Germinal center (tissue), 1 donor: ENCODE measurements at regions not wholly inside any gene's neighbourhood (a gene's known extent, or its start where the extent isn't known, plus 50 kb on each side); places are given as distances from the start of the nearest gene placed in this dataset.
A peak's percentile ranks its signal among the peaks of the same experiment; 100 is the strongest.

Experiments used
- DNase-seq: peaks from one replicate; pipeline ENCODE4 v3.0.0; 2012; ENCODE audit warnings: mixed read lengths, low spot score

DNA sequence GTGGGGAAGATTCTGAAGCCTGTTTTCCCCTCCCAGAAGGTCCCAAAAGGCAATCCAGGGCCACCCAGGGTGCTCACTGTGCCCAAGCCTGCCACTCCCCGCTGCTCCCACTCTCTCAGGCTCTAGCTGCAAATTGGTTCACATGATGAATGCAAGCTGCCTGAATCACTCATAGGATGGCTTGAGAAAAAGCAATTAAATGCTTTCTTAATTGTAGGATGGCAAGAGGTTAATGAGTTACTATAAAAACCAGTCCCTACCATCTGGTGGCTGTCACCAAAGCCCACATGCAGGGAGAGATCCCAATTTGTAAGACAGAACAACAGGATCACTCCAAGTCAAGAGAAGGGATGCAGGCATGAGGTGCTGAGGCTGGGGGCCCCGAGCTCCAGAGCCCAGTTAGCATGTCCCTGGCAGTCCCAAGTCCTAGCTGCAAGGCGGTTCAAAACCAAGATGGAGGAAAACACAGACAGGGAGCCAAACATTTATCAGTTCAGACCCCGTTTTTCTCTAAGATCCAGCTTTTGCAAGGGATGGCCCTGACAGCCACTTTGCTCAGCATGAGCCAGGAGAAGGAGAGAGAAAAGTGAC is 207.1 kb downstream of the UACA start:
- DNase-seq: no peak

DNA sequence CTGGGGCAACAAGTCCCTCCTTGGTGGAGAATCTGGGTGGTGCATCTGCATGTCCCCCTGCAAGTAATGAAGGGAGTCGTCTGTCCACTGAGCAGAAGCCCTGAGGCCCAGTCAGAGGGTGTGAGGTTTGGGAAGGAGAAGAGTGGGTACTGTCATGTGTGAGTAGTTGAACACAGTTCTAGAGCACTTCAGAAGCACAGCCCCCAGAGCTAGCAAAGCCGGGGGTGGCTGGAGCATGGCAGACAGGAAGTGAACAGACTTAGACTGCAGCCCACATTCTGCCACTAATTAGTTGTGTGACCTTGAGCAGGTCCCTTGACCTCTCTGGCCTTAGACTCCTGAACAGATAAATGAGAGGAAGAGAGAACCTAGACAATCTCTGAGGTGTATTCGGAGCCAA is 207.6 kb downstream of the UACA start:
- no peak for DNase-seq

GRCh38 chr15:70547846-70548487 is 215.4 kb downstream of the UACA start:
- no peak for DNase-seq

DNA sequence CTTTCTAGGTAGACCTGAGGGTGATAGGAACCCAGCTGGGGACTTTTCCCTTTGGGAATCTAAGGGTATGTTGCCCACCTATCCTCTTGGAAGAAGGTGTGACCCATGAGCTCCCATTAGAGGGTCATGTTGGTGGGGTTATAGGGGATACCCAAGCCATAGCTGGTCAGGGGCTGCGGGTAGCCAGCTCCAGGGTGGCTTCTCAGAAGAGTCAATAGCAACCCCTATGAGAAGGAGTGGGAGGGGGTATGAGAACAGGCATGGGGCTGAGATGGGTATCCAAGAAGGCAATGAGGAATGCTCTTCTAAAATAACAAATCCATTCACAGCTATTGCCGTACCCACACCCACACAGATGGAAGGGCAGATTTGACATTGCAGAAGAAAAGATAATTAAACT is 217.8 kb downstream of the UACA start:
- DNase-seq: no peak

GRCh38 chr15:70541511-70541910 is 221.8 kb downstream of the UACA start:
- DNase-seq: no peak

GRCh38 chr15:70539912-70540530 is 223.3 kb downstream of the UACA start:
- DNase-seq: no peak

GRCh38 chr15:70539409-70539808 is 223.9 kb downstream of the UACA start:
- no peak for DNase-seq

GRCh38 chr15:70538278-70538677 is 225.1 kb downstream of the UACA start:
- DNase-seq: no peak

GRCh38 chr15:70535955-70536338 is 227.4 kb downstream of the UACA start:
- DNase-seq: no peak

DNA sequence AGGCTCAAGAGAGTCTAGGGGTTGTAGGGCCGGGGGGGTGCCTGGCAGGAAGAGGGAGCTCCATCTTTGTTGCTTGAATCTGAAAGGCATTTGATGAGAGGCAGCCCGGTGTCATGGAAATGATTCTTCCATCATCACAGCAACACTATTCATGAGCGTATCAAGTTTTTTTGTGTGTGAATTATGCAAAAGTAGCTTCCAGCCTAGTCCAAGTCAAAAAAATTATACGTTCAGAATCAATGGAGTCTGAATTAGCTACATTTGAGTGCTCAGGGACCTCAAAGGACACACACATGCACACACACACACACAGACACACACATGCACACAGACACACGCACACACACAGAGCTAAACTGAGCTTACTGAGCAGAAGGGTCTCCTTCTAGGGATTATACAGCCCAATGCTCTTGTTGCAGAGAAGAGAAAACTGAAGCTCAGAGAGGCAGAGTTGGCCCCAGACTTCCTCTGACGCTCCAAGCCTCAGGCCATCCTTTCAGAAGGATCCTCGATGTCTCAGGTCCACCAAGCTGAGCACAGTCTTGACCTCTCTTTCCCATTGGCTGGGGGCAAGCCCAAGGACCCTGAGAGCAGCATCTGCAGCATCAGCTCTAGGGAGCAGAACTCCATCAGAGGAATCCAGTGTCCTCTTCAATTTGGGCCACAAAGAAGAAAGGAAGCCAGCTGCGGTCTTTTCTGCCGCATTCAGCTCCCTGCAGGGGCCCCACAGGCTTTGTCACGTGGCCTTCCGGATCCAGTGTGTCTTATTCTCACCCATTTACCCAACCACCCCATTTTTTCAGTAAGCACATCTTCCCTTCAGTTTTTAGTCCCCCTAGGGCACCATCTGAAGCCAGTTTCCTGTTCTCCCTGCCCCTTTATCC is 228.0 kb downstream of the UACA start:
- peak; percentile 25 for DNase-seq

GRCh38 chr15:70533931-70534742 is 229.2 kb downstream of the UACA start:
- DNase-seq: no peak

DNA sequence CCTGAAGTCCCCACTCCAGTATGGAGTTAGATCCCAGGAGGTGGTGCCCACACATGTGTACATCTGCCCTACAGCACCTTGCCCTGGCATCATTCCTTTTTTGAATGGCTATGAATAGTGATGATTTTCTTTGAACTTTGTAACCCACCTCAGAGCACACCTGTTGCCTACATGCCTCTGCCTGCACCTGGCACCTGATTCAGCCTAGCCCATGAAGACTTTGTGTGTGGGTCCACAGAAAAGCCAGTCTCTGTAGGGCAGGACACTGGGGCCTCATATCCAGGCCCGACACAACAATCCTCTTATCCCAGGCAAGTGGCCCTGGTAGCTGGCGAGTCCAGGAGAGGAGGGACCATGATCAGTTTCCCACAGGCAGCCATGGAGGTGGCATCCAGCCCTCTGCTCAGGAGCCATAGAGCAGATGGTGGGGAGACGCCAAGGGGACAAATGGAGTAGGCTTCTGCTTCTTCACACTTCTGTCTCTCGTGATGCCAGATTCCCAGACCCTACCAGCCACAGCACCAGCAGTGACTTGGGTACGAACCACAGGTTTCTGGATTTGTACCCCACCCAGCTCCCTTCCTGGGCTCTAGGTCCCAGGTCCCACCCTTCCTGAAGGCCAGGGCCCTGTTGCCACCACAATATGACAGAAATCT is 230.7 kb downstream of the UACA start:
- DNase-seq: no peak

DNA sequence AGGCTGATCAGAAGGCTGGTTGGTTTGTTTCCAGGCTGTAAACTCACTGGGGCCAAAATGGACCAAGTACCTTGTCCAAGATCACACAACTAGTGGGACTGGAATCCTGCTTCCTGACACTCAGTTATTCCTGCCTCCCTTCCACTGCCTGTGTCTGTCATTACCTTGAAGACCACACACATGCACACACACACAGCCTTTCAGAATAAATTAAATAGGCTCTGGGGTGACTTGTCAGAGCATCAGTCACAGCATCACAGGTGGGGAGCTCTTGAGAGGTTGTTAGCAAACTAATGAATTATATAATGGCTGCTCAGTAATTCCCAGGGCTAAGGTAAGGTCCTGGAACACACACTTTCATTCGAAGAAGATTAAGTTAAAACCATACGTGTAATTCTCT is 231.8 kb downstream of the UACA start:
- no peak for DNase-seq

GRCh38 chr15:70530906-70531305 is 232.5 kb downstream of the UACA start:
- DNase-seq: no peak

DNA sequence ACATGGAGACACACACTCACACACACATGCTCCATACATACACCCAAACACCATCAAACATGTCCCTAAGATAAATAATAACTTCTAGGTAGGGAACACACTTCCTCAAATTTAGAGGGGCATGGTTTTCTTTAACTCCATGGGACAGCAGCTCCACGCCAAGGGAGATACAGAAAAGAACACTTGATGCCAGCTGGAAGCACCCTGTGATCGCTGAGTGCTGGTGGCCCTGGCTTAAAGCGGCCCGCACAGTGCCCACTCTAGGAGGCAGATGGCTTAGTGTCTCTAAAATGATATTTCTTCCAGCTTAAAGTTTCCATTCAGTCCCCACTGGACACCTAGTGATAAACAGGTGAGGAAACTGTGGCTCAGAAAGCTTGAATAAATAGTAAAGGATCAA is 232.9 kb downstream of the UACA start:
- DNase-seq: no peak

DNA sequence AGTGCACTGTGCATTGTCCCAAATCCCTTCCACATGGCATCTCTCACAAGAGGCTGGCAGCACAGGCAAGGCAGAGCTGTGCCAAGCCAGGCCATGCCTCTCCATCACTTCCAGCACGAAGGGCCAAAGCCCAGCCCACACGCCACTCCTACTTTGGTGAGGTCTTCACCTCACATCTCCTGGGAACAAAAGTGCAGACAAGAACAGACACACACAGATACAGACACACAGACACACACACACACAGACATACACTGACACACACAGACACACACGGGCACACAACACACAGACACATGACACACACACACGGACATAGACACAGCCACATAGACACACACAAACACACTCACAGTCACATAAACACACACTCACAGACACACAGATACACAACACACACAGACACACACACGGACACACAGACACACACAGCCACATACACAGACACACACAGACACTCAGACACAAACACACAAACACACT is 233.3 kb downstream of the UACA start:
- no peak for DNase-seq

- no peak for DNase-seq
Observed at GRCh38 chr15:70528816-70529215, 234.5 kb downstream of the UACA start.

DNA sequence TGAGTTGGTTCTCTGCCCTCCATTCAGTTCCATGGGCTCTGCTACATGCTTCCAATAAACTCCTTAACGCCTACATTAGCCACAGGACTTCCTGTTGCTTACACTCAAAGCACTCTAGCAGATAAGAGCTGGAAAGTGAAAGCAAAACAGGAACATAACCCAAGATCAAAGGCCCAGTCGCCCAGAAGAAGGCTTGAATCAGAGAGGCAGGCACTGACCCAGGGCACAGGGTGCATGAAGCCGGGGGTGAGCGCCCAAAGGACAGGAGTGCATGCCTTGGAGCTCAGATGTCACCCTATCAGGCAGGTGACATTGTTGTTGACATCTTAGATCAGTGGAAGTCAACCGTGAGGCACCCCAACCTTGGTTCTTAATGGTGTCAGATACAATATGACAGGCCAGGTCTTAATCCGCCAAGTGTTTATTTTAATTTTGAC is 235.1 kb downstream of the UACA start:
- DNase-seq: peak; percentile 59

DNA sequence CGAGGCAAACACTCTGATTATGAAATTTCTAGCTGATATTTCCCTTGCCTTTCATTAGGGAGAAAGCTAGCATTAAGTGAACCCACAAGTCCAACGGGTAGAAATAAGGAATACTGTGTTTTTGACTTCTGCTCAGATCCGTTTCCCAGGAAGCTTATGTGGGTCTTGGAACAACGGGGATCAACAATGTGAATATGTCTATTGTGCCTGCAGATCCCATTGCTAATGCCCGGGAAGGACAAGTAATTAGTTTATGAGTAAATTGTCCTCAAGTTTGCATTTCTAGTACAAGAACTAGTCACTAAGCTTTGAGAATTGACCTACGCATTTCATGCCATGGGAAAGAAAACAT is 236.4 kb downstream of the UACA start:
- no peak for DNase-seq

DNA sequence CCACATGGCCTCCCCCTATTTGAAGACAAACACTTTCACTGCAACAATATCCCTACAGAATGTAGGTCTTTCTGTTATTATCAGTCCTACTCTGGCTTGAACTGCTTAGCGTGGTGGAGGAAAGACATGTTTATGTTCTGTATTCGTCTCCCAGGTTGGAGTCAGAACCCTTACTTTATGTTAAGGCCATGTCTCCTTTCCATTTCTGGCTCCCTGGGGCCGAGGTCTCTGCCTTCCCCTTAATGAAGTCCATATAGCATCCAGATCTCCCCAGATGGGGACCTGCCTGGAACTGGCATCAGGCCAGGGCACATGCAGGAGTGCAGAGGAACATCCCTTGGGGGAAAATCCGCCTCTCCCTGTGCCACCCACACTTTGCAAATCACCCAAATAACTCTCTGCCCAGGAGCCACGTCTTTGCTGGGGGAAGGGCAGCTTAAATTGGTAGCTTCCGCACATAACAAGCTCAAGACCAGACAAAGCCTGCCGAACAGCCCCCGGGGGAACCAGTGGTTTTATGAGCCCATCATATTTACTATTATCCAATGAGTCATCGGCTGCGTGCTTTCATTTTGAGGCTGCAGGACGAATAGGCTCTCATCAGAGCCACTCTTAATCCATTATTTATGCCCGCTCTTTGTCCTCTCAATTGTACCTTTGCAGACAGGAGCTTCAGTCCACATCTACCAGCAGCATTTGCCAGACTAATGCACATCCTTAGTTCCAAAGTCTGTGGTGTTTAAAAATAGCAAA is 237.0 kb downstream of the UACA start:
- peak; percentile 65 for DNase-seq

DNA sequence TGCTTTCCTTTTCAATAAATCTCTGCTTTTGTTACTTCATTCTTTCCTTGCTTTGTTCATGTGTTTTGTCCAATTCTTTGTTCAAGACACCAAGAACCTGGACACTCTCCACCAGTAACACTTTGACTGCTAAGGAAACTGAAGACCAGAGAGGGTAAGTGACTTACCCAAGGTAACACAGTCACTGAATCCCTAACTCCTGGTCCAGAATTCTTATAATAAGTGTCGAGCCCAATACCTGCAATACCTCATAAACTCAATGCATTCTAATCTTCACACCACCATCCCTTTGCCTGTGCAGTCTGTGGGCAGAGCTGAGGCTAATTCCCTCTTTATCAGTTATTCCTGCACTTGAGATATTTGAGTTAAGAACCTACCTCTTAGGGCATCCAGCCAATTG is 237.8 kb downstream of the UACA start:
- no peak for DNase-seq
